Skin of body (tissue), 1 donor: ENCODE measurements at regions not wholly inside any gene's neighbourhood (a gene's known extent, or its start where the extent isn't known, plus 50 kb on each side); places are given as distances from the start of the nearest gene placed in this dataset.

ENCODE experiments used
- DNase-seq: peaks from one replicate; lab custom pipeline; 2025; lab: John Stamatoyannopoulos, UW

DNA sequence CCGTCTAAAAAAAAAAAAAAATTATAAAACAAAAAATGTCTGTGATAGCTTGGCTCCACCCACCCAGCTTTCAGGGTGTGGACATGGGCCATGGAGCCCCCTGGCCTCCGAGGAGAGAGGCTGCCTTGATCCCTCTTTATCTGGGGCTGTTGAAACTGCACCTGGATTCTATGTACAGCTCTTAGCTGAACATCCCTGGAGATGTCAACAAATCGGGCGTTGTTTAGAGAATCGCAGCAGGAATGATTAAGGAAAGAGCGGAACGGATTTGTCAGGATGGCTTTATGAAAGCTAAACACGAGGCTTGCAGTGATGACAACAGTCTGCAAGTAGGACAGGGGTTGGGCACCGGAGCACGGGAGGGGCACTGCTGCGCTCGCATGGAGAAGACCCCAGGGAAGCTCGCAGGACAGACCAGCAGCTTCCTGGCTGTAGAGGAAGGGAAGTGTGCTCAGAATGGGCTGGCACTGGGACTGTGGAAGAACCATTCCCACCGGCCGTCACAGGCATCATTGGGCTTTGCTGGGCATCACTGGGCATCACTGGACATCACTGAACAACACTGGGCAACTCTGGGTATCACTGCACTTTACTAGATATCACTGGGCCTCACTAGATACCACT is 195.8 kb upstream of the FOXF1 start:
- no peak for DNase-seq

GRCh38 chr16:86316967-86317812 is 193.1 kb upstream of the FOXF1 start:
- DNase-seq, result no peak

DNA sequence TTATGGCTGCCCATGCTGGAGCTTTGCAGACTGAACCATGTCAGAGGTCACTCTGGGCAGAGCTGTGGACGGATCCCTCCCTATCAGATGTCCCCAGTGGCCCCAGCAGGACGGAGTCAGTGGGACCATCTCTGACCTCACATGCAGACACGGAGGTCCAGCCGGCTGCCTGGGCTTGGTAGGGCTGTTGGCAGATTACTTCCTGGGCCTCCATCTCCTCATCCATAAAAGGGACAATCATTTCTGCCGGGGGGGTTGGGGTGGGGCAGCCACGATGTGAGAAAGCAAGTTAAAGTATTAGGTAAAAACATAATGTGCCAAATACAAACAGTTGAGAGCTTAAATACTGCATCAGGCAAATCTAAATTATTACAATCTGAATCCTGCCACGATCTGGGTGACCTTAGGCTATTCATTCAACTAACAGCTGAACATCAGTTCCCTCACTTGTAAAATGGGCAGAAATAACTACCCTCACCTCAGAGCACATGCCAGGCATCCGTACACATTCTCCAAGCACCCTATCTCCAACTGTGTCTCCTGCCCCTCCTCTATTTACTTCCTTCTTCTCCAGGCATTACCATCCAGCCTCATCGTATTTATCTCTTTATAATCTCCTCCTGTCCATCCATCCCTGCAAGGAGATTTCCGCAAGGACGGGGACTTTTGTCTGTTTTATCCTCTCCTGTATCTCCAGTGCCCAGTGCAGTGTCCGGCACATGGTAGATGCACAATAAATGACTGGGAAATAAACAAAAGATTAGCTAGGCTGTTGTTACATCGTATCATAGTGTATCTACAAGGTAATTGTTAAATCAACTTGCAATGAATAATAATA is 192.3 kb upstream of the FOXF1 start:
- DNase-seq, result no peak

DNA sequence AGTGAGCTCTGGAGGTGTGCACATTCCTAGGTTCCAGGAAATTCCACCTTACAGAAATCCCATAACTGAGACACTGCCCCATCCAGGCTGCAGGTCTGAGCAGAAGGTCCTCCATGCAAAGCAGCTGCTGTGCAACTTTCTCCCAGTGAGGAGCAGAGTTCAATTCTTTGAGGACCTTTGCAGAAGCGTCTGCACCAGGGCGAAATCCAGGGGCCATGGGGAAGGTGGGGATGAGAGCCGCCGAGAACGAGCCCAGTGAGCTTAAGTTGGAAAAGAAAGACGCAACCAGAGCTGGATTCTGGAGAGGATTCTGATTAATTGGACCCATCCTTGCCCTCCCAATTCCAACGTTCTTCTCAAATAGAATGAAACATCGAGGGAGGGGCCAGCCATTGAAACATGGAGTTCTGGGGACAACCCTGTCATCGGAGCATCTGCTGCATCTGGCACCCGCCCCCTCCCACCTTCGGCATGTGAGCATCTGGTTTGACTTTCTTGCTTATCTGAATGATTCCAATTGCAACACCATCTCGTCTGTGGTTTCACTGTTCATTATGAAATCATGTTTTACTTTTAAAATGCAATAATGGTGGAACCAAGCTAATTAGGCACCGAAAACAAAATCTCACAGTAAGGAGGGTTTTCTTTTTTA is 190.6 kb upstream of the FOXF1 start:
- no peak for DNase-seq

DNA sequence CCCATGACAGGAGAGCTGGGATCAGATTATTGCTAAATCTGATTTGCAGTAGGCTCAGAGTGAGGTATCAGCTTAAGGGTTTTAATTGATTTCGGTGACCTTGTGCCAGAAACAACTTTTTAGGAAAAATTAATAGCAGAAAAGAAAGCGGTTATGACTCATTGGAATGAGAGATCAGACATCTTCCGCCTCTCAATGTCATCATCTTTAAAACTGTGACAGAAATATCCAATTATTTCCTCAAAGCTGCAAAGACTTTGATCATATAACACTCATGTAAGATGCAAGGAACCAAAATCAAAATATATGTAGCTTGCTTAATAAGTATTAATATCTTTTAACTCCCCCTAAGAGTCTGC is 190.1 kb upstream of the FOXF1 start:
- no peak for DNase-seq

DNA sequence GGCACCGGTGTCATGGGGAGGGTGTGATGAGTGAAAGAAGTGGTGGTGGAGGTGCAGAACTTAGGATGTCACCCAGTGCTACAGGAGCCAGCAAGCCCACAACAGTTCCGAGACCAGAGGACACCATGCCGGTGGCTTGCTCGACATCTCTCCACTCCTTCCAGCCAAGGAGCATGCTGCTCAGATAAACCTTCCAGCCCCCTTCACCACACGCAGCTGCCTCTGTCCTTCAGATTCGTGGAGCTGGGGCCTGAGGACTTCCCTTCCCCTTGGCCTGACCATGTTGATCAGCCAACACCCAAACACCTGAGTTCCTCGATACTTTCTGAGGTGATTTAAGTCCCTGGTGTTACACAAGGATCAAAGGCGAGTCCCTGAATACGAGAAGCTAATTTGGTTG is 188.8 kb upstream of the FOXF1 start:
- DNase-seq, result no peak

DNA sequence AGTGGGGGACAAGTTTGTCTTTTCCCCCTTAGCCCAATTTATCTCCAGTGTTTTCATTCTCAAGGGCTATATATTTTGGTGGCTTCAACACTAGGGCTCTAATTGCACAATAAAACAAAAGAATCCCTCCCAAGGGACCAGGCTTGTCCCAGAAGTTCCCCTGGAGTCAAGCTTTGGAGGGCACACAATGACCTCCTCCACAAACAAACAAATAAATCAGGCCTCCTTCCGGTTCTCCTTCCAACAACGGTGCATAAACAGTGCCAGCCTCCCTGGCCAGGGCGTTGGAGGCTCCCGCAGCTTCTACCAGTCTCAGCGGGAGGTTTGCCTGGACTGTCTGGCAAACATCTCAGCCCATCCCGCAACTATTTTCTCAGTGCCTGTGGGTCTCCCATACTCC is 188.0 kb upstream of the FOXF1 start:
- DNase-seq, result no peak

GRCh38 chr16:86322806-86323205 is 187.5 kb upstream of the FOXF1 start:
- DNase-seq, result no peak

DNA sequence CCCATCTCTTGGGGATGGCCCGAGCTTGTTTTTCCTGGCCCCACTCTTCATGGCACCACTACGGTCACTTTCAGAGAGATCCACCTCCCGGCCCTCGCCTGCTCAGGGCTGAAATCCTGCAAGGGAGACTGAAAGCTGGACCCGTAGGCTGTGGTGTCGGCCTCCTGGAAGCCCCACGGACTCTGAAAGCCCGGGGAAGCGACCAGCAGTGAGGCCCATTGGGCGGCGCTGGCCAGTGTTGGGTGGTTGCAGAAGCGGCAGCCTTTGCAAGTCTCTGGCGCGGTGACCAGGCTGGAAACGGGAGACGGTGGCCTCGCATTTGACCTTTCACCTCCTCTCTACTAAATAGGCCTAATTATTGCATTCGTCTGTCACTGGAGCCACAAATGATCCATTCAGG is 186.0 kb upstream of the FOXF1 start:
- DNase-seq, result no peak

GRCh38 chr16:86325360-86325759 is 185.0 kb upstream of the FOXF1 start:
- no peak for DNase-seq

DNA sequence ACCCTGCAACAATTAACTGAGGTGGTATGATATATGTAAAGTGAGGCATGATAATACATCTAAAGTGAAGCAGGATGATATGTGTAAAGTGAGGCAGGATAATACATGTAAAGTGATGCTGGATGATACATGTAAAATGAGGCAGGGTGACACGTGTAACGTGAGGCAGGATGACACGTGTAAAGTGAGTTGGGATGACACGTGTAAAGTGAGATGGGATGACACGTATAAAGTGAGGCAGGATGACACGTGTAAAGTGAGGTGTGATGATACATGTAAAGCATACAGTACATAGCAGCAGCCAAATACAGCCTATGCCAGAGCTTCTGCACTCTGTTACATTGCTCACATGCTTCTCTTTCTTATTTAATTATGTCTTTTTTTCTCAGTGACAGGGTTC is 184.4 kb upstream of the FOXF1 start:
- no peak for DNase-seq

DNA sequence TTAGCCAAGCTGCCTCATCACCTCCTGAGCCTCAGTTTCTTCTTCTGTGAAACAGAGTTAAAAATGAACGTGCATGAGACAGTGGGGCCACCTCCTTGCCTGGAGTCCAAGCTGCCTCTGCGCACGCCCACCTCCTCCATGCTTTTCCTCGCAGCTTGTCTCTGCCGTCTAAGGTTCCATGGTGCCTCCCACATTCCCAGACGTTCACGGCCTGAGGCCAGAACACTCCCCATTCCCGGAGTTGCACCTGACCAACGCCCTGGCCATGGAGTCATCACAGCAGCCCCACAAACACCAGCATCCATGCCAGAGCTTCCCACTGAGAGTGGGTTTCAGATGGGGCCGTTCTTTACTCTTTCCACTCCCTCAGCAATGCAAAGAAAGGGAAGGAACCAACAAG is 183.0 kb upstream of the FOXF1 start:
- no peak for DNase-seq

- DNase-seq, result no peak
Observed at GRCh38 chr16:86330906-86331305, 179.4 kb upstream of the FOXF1 start.

GRCh38 chr16:86334079-86334635 is 176.2 kb upstream of the FOXF1 start:
- DNase-seq, result no peak

DNA sequence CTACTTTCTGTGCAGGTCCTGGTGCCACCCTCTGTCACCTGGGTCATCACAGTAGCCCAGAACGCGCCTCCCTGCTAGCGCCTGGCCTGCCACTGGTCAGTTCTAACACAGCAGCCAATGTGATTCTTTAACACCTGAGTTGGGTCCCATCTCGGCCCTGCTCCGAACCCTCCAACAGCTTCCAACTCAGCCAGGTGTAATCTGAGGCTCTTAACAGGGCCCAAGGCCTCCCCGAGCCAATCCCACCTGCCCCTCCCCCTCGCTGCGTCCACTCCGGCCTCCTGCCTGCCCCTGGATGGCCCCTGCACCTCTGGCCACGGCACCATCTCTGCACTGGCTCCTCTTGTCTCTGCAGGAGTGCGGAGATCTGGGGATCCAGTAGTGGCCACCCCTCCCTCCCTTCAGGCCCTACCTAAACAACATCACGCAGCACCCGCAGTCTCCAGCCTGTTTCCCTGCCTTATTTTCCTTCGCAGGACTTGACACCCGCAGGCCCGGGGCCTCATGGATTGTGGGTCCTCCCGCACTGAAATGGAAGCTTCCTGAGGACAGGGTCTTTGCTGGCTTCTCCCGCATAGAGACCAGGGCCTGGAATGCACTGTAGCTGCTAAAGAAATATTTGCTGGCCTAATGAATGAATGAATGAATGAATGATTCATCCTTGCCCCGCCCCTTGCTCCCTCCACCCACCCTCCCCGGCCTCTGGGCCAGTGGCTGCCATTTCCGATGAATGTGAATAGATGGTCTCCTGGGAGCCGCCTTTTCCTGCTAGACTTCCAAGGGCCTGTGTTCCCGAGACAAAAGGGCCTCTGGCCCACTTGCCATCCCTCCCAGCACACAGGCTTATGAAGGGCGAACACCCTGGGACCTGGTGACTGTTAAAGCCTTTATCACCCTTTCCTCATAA is 174.8 kb upstream of the FOXF1 start:
- DNase-seq, result no peak

- no peak for DNase-seq
Observed at GRCh38 chr16:86337138-86337537, 173.2 kb upstream of the FOXF1 start.

GRCh38 chr16:86337581-86338402 is 172.5 kb upstream of the FOXF1 start:
- no peak for DNase-seq

GRCh38 chr16:86338403-86339115 is 171.8 kb upstream of the FOXF1 start:
- no peak for DNase-seq
